Omental fat pad (tissue), 3 donors: ENCODE measurements at regions not wholly inside any gene's neighbourhood (a gene's known extent, or its start where the extent isn't known, plus 50 kb on each side); places are given as distances from the start of the nearest gene placed in this dataset.

Experiments used
- ATAC-seq: fragments of 150-250 bp; one replicate; pipeline ENCODE4 v1.9.1; 2016; ENCODE audit warnings: mild to moderate bottlenecking, moderate library complexity; ENCODE audit not compliant: low FRiP score
- DNase-seq: peaks from one replicate; pipeline ENCODE4 v3.0.0-alpha.2; 2019; ENCODE audit warnings: low spot score
- TF ChIP-seq, protein P1 (sequence below), 3 donors: fragments of 450-650 bp; IDR thresholded peaks; one replicate each; pipeline ENCODE4 v1.5.1; 2016 to 2017; ENCODE audit warnings: antibody characterized with exemption in 3 of 3, mild to moderate bottlenecking in 3 of 3, moderate library complexity in 2 of 3

DNA sequence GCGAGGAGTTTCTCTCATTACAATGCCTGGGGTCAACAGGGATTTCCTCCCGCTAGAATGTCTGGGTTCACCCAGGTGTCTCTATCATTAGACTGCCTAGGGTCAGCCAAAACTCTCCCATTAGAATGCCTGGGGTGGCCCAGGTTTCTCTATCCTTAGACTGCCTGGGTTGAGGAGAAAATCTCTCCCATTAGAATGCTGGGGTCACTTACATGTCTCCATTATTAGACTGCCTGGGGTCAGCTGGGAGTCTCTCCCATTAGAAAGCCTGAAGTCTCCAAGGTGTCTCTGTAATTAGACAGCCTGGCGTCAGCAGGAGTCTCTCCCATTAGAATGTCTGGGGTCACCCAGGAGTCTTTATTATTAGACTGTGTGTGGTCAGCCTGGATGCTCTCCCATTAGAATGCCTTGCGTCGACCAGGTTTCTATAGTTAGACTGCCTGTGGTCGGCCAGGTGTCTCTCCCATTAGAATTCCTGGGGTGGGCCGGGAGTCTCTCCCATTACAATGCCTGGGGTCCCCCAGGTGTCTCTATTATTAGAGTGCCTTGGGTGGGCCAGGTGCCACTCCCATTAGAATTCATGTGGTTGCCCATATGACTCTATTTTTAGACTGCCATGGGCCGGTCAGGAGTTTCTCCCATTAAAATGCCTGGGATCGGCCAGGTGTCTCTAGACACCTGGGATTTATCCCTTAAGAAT is 2272.1 kb downstream of the TP53TG3F start:
- ATAC-seq (no peak), DNase-seq (no peak)
- TF ChIP-seq, protein P1, sequence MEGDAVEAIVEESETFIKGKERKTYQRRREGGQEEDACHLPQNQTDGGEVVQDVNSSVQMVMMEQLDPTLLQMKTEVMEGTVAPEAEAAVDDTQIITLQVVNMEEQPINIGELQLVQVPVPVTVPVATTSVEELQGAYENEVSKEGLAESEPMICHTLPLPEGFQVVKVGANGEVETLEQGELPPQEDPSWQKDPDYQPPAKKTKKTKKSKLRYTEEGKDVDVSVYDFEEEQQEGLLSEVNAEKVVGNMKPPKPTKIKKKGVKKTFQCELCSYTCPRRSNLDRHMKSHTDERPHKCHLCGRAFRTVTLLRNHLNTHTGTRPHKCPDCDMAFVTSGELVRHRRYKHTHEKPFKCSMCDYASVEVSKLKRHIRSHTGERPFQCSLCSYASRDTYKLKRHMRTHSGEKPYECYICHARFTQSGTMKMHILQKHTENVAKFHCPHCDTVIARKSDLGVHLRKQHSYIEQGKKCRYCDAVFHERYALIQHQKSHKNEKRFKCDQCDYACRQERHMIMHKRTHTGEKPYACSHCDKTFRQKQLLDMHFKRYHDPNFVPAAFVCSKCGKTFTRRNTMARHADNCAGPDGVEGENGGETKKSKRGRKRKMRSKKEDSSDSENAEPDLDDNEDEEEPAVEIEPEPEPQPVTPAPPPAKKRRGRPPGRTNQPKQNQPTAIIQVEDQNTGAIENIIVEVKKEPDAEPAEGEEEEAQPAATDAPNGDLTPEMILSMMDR (IDR thresholded peaks at IDR 0.05) = no peak

DNA sequence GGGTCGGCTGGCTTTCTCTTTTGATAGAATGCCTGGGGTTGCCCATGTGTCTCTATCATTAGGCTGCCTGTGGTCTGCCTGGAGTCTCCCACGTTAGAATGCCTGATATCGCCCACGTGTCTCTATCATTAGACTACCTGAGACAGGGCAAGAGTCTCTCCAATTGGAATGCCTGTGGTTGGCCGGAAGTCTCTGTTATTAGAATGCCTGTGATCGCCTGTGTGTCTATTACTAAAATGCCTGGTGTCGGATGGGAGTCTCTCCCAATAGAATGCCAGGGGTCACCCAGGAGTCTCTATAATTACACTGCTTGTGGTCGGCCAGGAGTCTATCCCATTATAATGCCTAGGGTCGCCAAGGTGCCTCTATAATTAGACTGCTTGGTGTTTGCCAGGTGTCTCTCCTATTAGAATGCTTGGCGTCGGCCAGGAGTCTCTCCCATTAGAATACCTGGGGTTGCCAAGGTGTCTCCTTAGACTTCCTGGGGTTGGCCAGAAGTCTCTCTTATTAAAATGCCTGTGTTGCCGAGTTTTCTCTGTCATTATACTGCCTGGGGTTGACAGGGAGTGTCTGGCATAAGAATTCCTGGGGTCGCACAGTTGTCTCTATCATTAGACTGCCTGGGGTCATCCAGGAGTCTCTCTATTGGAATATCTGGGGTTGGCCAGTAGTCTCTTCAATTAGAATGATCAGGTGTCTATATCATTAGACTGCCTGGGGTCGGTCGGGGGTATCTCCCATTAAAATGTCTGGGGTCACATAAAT is 2272.8 kb downstream of the TP53TG3F start:
- no peak for ATAC-seq
- DNase-seq = no peak
- TF ChIP-seq, protein P1 (IDR thresholded peaks at IDR 0.05) = no peak

DNA sequence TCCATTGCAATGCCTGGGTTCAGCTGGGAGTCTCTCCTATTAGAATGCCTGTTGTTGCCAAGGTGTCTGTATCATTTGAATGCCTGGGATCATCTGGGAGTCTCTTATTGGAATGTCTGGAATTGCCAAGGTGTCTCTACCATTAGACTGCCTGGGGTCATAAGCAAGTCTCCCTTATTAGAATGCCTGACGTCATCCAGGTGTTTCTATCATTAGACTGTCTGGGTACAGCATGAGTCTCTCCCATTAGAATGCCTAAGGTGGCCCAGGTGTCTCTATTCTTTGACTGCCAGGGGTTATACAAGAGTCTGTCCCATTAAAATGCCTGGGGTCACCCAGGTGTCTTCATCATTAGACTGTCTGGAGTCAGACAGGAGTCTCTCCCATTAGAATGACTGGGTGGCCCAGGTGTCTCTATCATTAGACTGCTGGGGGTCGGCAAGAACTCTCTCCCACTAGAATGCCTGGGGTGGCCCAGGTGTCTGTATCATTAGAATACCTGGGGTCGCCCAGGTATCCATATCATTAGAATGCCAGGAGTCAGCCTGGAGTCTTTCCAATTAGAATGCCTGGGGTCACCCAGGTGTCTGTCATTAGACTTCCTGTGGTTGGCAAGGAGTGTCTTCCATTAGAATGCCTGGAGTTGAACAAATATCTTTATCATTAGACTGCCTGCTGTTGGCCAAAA is 2274.0 kb downstream of the TP53TG3F start:
- DNase-seq = no peak
- ATAC-seq = no peak
- TF ChIP-seq, protein P1 (IDR thresholded peaks at IDR 0.05) = no peak

DNA sequence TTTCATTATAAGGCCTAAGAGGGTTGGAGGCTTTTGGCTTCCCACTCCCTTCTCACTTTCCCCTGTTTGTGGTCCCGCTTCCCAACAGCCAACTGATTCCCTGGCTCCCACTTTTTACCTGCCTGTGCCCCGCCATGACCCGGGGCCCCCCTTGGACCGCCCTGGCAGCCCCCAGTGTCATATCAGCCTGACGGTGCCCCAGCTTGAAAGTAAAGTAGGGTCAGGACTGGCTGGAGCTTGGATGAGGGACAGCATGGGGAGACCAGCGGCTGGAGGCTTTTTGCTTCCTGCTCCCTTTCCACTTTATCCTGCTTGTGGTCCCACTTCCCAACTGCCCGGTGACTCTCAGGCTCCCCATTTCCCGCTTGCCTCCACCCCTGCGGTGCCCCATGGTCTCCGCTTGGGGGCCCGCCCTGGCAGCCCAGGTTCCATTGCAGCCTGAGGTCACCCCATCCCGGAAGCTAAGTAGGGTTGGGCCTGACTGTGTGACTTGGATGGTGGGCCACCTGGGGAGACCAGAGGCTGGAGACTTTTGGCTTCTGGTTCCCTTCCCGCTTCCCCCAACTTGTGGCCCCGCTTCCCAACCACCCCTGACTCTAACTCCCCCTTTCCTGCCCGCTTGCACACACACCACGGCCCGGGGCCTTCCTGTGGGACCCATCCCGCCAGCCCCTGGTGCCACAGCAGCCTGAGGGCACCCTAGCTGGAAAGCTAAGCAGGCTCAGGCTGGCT is 2274.7 kb downstream of the TP53TG3F start:
- ATAC-seq = no peak
- TF ChIP-seq, protein P1 (IDR thresholded peaks at IDR 0.05) = no peak
- no peak for DNase-seq

DNA sequence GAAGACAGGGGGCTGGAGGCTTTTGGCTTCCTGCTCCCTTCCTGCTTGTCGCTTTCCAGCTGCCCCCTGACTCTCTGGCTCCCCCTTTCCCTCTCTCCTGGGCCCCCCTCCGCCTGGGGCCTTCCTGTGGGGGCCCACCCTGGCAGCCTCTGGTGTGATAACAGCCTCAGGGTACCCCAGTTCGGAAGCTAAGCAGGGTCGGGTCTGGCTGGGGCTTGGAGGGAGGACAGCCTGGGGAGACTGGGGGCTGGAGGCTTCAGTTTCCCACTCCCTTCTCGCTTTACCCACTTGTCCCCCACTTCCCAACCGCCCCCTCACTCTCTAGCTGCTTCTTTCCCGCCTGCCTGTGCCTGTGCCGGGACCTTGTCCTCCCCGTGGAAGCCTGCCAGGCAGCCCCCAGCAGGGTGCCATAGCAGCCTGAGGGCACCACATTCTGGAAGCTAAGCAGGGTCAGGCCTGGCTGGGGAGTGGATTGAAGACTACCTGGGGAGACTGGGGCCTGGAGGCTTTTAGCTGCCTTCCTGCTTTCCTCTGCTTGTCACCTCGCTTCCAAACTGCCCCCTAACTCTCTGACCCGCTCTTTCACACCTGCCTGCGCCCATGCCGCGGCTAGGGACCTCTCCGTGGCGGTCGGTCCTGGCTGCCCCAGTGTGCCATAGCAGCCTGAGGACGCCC is 2275.5 kb downstream of the TP53TG3F start:
- DNase-seq = no peak
- TF ChIP-seq, protein P1 (IDR thresholded peaks at IDR 0.05) = no peak
- no peak for ATAC-seq
